ENCODE measurements at regions not wholly inside any gene's neighbourhood (a gene's known extent, or its start where the extent isn't known, plus 50 kb on each side); places are given as distances from the start of the nearest gene placed in this dataset.
"Not testable (repeated sequence)": the region's sequence is repeated elsewhere in the genome, so short reads cannot be mapped to it uniquely, and the experiment has no call there.

GRCh38 chr5:17989036-17989435 lies 354.8 kb downstream of the TAF11L14 start:
- DNase-seq, result no peak

GRCh38 chr5:17989567-17990563 lies 355.6 kb downstream of the TAF11L14 start:
- no peak for DNase-seq

GRCh38 chr5:17991775-17992174 lies 357.5 kb downstream of the TAF11L14 start:
- DNase-seq, result no peak

- no peak for DNase-seq
Measured at GRCh38 chr5:17992291-17992690, 358.0 kb downstream of the TAF11L14 start.

GRCh38 chr5:17995997-17996396 lies 361.7 kb downstream of the TAF11L14 start:
- no peak for DNase-seq

GRCh38 chr5:17999858-18000257 lies 365.6 kb downstream of the TAF11L14 start:
- DNase-seq, result no peak

GRCh38 chr5:18000744-18001143 lies 366.5 kb downstream of the TAF11L14 start:
- no peak for DNase-seq

GRCh38 chr5:18003312-18003711 lies 369.1 kb downstream of the TAF11L14 start:
- DNase-seq, result no peak

- no peak for DNase-seq
Measured at GRCh38 chr5:18003784-18004183, 369.5 kb downstream of the TAF11L14 start.

- DNase-seq, result not testable (repeated sequence)
Measured at GRCh38 chr5:18006235-18006634, 372.0 kb downstream of the TAF11L14 start.

GRCh38 chr5:18008940-18009339 lies 374.7 kb downstream of the TAF11L14 start:
- DNase-seq, result no peak

- DNase-seq, result peak; percentile 14 to 62
Measured at GRCh38 chr5:18010053-18010452, 375.8 kb downstream of the TAF11L14 start.

GRCh38 chr5:18018472-18018871 lies 384.2 kb downstream of the TAF11L14 start:
- no peak for DNase-seq

- DNase-seq, result no peak
Measured at GRCh38 chr5:18023275-18023674, 389.0 kb downstream of the TAF11L14 start.

- DNase-seq, result no peak
Measured at GRCh38 chr5:18023986-18024385, 389.7 kb downstream of the TAF11L14 start.

- no peak for DNase-seq
Measured at GRCh38 chr5:18024542-18024941, 390.3 kb downstream of the TAF11L14 start.

GRCh38 chr5:18027241-18027867 lies 393.1 kb downstream of the TAF11L14 start:
- DNase-seq, result no peak

- DNase-seq, result no peak
Measured at GRCh38 chr5:18028036-18028435, 393.8 kb downstream of the TAF11L14 start.

GRCh38 chr5:18032744-18033143 lies 398.5 kb downstream of the TAF11L14 start:
- no peak for DNase-seq

- DNase-seq, result no peak
Measured at GRCh38 chr5:18036531-18036930, 402.3 kb downstream of the TAF11L14 start.

- no peak for DNase-seq
Measured at GRCh38 chr5:18037718-18038117, 403.5 kb downstream of the TAF11L14 start.

- DNase-seq, result no peak
Measured at GRCh38 chr5:18043344-18043743, 409.1 kb downstream of the TAF11L14 start.

- DNase-seq, result no peak
Measured at GRCh38 chr5:18048449-18048848, 414.2 kb downstream of the TAF11L14 start.

- no peak for DNase-seq
Measured at GRCh38 chr5:18050345-18050744, 416.1 kb downstream of the TAF11L14 start.

Data from inflammatory macrophage (primary cell).